ENCODE measurements at regions not wholly inside any gene's neighbourhood (a gene's known extent, or its start where the extent isn't known, plus 50 kb on each side); places are given as distances from the start of the nearest gene placed in this dataset.

- TF ChIP-seq, protein P1, sequence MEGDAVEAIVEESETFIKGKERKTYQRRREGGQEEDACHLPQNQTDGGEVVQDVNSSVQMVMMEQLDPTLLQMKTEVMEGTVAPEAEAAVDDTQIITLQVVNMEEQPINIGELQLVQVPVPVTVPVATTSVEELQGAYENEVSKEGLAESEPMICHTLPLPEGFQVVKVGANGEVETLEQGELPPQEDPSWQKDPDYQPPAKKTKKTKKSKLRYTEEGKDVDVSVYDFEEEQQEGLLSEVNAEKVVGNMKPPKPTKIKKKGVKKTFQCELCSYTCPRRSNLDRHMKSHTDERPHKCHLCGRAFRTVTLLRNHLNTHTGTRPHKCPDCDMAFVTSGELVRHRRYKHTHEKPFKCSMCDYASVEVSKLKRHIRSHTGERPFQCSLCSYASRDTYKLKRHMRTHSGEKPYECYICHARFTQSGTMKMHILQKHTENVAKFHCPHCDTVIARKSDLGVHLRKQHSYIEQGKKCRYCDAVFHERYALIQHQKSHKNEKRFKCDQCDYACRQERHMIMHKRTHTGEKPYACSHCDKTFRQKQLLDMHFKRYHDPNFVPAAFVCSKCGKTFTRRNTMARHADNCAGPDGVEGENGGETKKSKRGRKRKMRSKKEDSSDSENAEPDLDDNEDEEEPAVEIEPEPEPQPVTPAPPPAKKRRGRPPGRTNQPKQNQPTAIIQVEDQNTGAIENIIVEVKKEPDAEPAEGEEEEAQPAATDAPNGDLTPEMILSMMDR (IDR thresholded peaks at IDR 0.05; ENCODE audit: insufficient read depth, low read depth, low read length): no peak
- no peak for TF ChIP-seq EZH2 (IDR thresholded peaks at IDR 0.05; ENCODE audit: insufficient read depth, low read length)
- Mint-ChIP-seq H3K36me3 (ENCODE audit: low read depth, unreplicated experiment) (no peaks in the 10 kb centered on the region), H3K9me3 (ENCODE audit: unreplicated experiment) (no peaks in the 10 kb centered on the region), H3K27ac (ENCODE audit: unreplicated experiment) (no peak overlapping the region), H3K4me3 (ENCODE audit: unreplicated experiment) (no peak overlapping the region), H3K27me3 (ENCODE audit: low read depth, unreplicated experiment) (no peaks in the 10 kb centered on the region), H3K4me1 (ENCODE audit: low read depth, unreplicated experiment) (peaks cover 2% of the 10 kb centered on the region)
- H4K20me1 ChIP-seq (ENCODE audit: insufficient read depth, low read length): no peaks in the 10 kb centered on the region
- no peak for DNase-seq (ENCODE audit: low read depth)
- no peaks in the 10 kb centered on the region for H3K36me3 ChIP-seq (ENCODE audit: insufficient read depth, low read length)
- H3K79me2 ChIP-seq (ENCODE audit: insufficient read depth, low read length): no peaks in the 10 kb centered on the region
- no peak overlapping the region for H3K27ac ChIP-seq (ENCODE audit: low read depth, low read length)
- no peak overlapping the region for H3K4me3 ChIP-seq (ENCODE audit: insufficient read depth, low read depth, low read length)
- no peak overlapping the region for H3K4me2 ChIP-seq (ENCODE audit: low read length)
- H3K27me3 ChIP-seq (ENCODE audit: insufficient read depth, low read length): no peaks in the 10 kb centered on the region
- no peak for FAIRE-seq
- H3K9ac ChIP-seq (ENCODE audit: low read length): no peak overlapping the region
- H3K9me3 ChIP-seq (ENCODE audit: insufficient read depth, low read depth, low read length): no peaks in the 10 kb centered on the region
- no peaks in the 10 kb centered on the region for H3K4me1 ChIP-seq (ENCODE audit: insufficient read depth, low read length)
- no peak overlapping the region for H2AFZ ChIP-seq (ENCODE audit: low read depth, low read length)
Observed at GRCh38 chr6:74860456-74860855, 345.4 kb downstream of the COL12A1 start.

GRCh38 chr6:74857157-74857556 is 348.7 kb downstream of the COL12A1 start:
- no peak overlapping the region for H3K9ac ChIP-seq (ENCODE audit: low read length)
- no peak overlapping the region for H3K27ac ChIP-seq (ENCODE audit: low read depth, low read length)
- DNase-seq (ENCODE audit: low read depth): no peak
- H4K20me1 ChIP-seq (ENCODE audit: insufficient read depth, low read length): no peaks in the 10 kb centered on the region
- no peak for TF ChIP-seq EZH2 (IDR thresholded peaks at IDR 0.05; ENCODE audit: insufficient read depth, low read length)
- TF ChIP-seq, protein P1 (IDR thresholded peaks at IDR 0.05; ENCODE audit: insufficient read depth, low read depth, low read length): no peak
- no peak overlapping the region for H3K27ac Mint-ChIP-seq (ENCODE audit: unreplicated experiment)
- no peak overlapping the region for H3K4me2 ChIP-seq (ENCODE audit: low read length)
- H3K9me3 Mint-ChIP-seq (ENCODE audit: unreplicated experiment): no peaks in the 10 kb centered on the region
- no peak overlapping the region for H3K4me3 Mint-ChIP-seq (ENCODE audit: unreplicated experiment)
- FAIRE-seq: no peak
- no peaks in the 10 kb centered on the region for H3K4me1 Mint-ChIP-seq (ENCODE audit: low read depth, unreplicated experiment)
- no peaks in the 10 kb centered on the region for H3K9me3 ChIP-seq (ENCODE audit: insufficient read depth, low read depth, low read length)
- H3K27me3 Mint-ChIP-seq (ENCODE audit: low read depth, unreplicated experiment): no peaks in the 10 kb centered on the region
- no peak overlapping the region for H2AFZ ChIP-seq (ENCODE audit: low read depth, low read length)
- no peak overlapping the region for H3K4me3 ChIP-seq (ENCODE audit: insufficient read depth, low read depth, low read length)
- H3K27me3 ChIP-seq (ENCODE audit: insufficient read depth, low read length): no peaks in the 10 kb centered on the region
- no peaks in the 10 kb centered on the region for H3K79me2 ChIP-seq (ENCODE audit: insufficient read depth, low read length)
- H3K36me3 ChIP-seq (ENCODE audit: insufficient read depth, low read length): no peaks in the 10 kb centered on the region
- no peaks in the 10 kb centered on the region for H3K36me3 Mint-ChIP-seq (ENCODE audit: low read depth, unreplicated experiment)
- no peaks in the 10 kb centered on the region for H3K4me1 ChIP-seq (ENCODE audit: insufficient read depth, low read length)

DNA sequence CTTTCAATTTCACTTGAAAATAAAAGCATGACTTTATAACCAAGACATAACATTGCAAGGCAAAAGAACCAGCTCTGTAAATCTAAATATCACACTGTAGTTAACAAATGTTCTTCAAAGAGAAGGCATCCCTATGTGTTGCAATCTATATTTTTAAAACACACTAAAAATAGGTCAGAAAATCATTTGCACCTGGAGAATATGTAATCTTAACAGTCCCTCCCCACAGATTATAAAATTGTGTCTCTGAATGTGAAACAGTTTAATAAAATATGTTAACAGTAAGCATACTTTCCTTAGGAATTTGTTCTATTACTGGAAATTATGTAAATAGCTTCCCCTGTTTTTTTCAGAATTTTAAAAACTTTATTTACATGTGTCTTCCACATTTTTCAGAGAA is 351.9 kb downstream of the COL12A1 start:
- no peak overlapping the region for H3K4me2 ChIP-seq (ENCODE audit: low read length)
- H3K9me3 Mint-ChIP-seq (ENCODE audit: unreplicated experiment): no peaks in the 10 kb centered on the region
- no peaks in the 10 kb centered on the region for H3K79me2 ChIP-seq (ENCODE audit: insufficient read depth, low read length)
- H3K4me3 Mint-ChIP-seq (ENCODE audit: unreplicated experiment): no peak overlapping the region
- H3K27ac ChIP-seq (ENCODE audit: low read depth, low read length): no peak overlapping the region
- H3K27me3 Mint-ChIP-seq (ENCODE audit: low read depth, unreplicated experiment): no peaks in the 10 kb centered on the region
- no peaks in the 10 kb centered on the region for H3K4me1 ChIP-seq (ENCODE audit: insufficient read depth, low read length)
- no peak for DNase-seq (ENCODE audit: low read depth)
- TF ChIP-seq EZH2 (IDR thresholded peaks at IDR 0.05; ENCODE audit: insufficient read depth, low read length): no peak
- H3K27me3 ChIP-seq (ENCODE audit: insufficient read depth, low read length): no peaks in the 10 kb centered on the region
- no peaks in the 10 kb centered on the region for H3K36me3 Mint-ChIP-seq (ENCODE audit: low read depth, unreplicated experiment)
- H3K27ac Mint-ChIP-seq (ENCODE audit: unreplicated experiment): no peak overlapping the region
- no peak overlapping the region for H2AFZ ChIP-seq (ENCODE audit: low read depth, low read length)
- no peak overlapping the region for H3K4me3 ChIP-seq (ENCODE audit: insufficient read depth, low read depth, low read length)
- no peaks in the 10 kb centered on the region for H3K9me3 ChIP-seq (ENCODE audit: insufficient read depth, low read depth, low read length)
- H3K9ac ChIP-seq (ENCODE audit: low read length): no peak overlapping the region
- no peak for FAIRE-seq
- H3K36me3 ChIP-seq (ENCODE audit: insufficient read depth, low read length): no peaks in the 10 kb centered on the region
- H3K4me1 Mint-ChIP-seq (ENCODE audit: low read depth, unreplicated experiment): peaks cover 5% of the 10 kb centered on the region
- H4K20me1 ChIP-seq (ENCODE audit: insufficient read depth, low read length): no peaks in the 10 kb centered on the region

Data from astrocyte (in vitro differentiated cells and primary cell).